DND-41 (cell line): ENCODE measurements at regions not wholly inside any gene's neighbourhood (a gene's known extent, or its start where the extent isn't known, plus 50 kb on each side); places are given as distances from the start of the nearest gene placed in this dataset.

Experiments
- EZH2 ChIP-seq: IDR thresholded peaks from 3 replicates; pipeline ENCODE4 v1.6.1; 2012; ENCODE audit warnings: borderline replicate concordance, low read depth, mild to moderate bottlenecking, moderate library complexity, low read length, inconsistent platforms; ENCODE audit not compliant: severe bottlenecking
- TF ChIP-seq, protein P1 (sequence below): IDR thresholded peaks from 2 replicates; pipeline ENCODE4 v1.5.1; 2012; ENCODE audit warnings: borderline replicate concordance, low read length, moderate library complexity, mild to moderate bottlenecking; ENCODE audit not compliant: poor library complexity, severe bottlenecking; ENCODE audit errors: extremely low read depth

- TF ChIP-seq, protein P1, sequence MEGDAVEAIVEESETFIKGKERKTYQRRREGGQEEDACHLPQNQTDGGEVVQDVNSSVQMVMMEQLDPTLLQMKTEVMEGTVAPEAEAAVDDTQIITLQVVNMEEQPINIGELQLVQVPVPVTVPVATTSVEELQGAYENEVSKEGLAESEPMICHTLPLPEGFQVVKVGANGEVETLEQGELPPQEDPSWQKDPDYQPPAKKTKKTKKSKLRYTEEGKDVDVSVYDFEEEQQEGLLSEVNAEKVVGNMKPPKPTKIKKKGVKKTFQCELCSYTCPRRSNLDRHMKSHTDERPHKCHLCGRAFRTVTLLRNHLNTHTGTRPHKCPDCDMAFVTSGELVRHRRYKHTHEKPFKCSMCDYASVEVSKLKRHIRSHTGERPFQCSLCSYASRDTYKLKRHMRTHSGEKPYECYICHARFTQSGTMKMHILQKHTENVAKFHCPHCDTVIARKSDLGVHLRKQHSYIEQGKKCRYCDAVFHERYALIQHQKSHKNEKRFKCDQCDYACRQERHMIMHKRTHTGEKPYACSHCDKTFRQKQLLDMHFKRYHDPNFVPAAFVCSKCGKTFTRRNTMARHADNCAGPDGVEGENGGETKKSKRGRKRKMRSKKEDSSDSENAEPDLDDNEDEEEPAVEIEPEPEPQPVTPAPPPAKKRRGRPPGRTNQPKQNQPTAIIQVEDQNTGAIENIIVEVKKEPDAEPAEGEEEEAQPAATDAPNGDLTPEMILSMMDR, result no peak
- TF ChIP-seq EZH2, result no peak
Measured at GRCh38 chr14:54085841-54086240, 129.2 kb upstream of the BMP4 start.
